Iris pigment epithelial cell (primary cell): ENCODE measurements at regions not wholly inside any gene's neighbourhood (a gene's known extent, or its start where the extent isn't known, plus 50 kb on each side); places are given as distances from the start of the nearest gene placed in this dataset.

Experiments
- DNase-seq: peaks from one replicate; pipeline ENCODE4 v3.0.0-alpha.2; 2011; ENCODE audit warnings: low read depth

GRCh38 chr18:10009321-10010144 is 95.7 kb downstream of the VAPA start:
- no peak for DNase-seq

GRCh38 chr18:10010611-10011015 is 96.8 kb downstream of the VAPA start:
- peak; percentile 90 for DNase-seq

GRCh38 chr18:10011061-10011460 is 97.2 kb downstream of the VAPA start:
- DNase-seq = no peak

GRCh38 chr18:10011751-10012150 is 97.9 kb downstream of the VAPA start:
- no peak for DNase-seq

GRCh38 chr18:10012526-10012925 is 98.7 kb downstream of the VAPA start:
- no peak for DNase-seq

GRCh38 chr18:10013621-10014543 is 100.1 kb downstream of the VAPA start:
- no peak for DNase-seq

GRCh38 chr18:10015288-10015701 is 101.5 kb downstream of the VAPA start:
- DNase-seq = peak; percentile 70

GRCh38 chr18:10015941-10016819 is 102.4 kb downstream of the VAPA start:
- DNase-seq = peak; percentile 93

GRCh38 chr18:10017043-10017442 is 103.2 kb downstream of the VAPA start:
- no peak for DNase-seq

GRCh38 chr18:10018289-10018688 is 104.5 kb downstream of the VAPA start:
- no peak for DNase-seq

GRCh38 chr18:10020171-10020570 is 106.4 kb downstream of the VAPA start:
- peak; percentile 53 for DNase-seq

- no peak for DNase-seq
These were observed 108.5 kb downstream of the VAPA start for GRCh38 chr18:10022365-10022764.

- peak; percentile 29 for DNase-seq
These were observed 110.2 kb downstream of the VAPA start for GRCh38 chr18:10023853-10024570.

- no peak for DNase-seq
These were observed 112.2 kb downstream of the VAPA start for GRCh38 chr18:10025711-10026670.

GRCh38 chr18:10027031-10027430 is 113.2 kb downstream of the VAPA start:
- no peak for DNase-seq

GRCh38 chr18:10027461-10027860 is 113.6 kb downstream of the VAPA start:
- DNase-seq = no peak

- no peak for DNase-seq
These were observed 115.9 kb downstream of the VAPA start for GRCh38 chr18:10029711-10030110.

GRCh38 chr18:10030816-10031541 is 117.2 kb downstream of the VAPA start:
- no peak for DNase-seq

GRCh38 chr18:10032331-10033015 is 118.7 kb downstream of the VAPA start:
- DNase-seq = no peak
